ENCODE measurements at regions not wholly inside any gene's neighbourhood (a gene's known extent, or its start where the extent isn't known, plus 50 kb on each side); places are given as distances from the start of the nearest gene placed in this dataset.

- TF ChIP-seq CTCF (IDR thresholded peaks at IDR 0.05) = no peak
- TF ChIP-seq ZFX (IDR thresholded peaks at IDR 0.05; ENCODE audit: borderline replicate concordance) = no peak
Measured at GRCh38 chr10:88209231-88209630, 345.8 kb downstream of the PTEN start.

Data from 22Rv1 (cell line).